ENCODE measurements at regions not wholly inside any gene's neighbourhood (a gene's known extent, or its start where the extent isn't known, plus 50 kb on each side); places are given as distances from the start of the nearest gene placed in this dataset.

DNA sequence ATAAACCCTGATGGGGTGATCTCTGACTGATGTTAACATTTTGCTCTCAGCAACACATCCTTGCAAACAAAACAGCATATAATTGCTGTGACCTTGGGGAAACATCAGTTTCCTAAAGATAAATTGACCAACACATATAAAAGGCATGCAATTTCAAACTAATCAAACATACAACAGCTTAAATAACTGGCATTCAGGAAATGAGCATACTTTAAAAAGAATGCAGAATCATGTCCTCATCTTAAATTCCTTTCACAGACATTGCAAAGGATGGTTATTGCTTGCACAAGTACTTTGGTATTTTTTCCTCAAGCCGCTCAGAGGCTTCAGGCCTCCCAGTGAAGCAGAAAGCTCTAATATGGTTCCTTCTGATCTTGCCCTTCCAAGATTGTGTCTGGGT lies 53.4 kb upstream of the RGS18 start:
- TF ChIP-seq POLR2A (IDR thresholded peaks at IDR 0.05; ENCODE audit: low read depth, low read length) (no peak), CBX5 (IDR thresholded peaks at IDR 0.05; ENCODE audit: low read depth) (no peak), RCOR1 (conservative IDR thresholded peaks at IDR 0.05; ENCODE audit: low read depth, low read length) (no peak), YY1 (IDR thresholded peaks at IDR 0.05; ENCODE audit: low read depth, low read length) (no peak), MTA2 (IDR thresholded peaks at IDR 0.05; ENCODE audit: low read depth) (no peak), SRF (IDR thresholded peaks at IDR 0.05; ENCODE audit: low read depth in 2 of 2, low read length in 2 of 2) (no peak), NFXL1 (IDR thresholded peaks at IDR 0.05; ENCODE audit: borderline replicate concordance) (no peak)
- TF ChIP-seq, protein P1, sequence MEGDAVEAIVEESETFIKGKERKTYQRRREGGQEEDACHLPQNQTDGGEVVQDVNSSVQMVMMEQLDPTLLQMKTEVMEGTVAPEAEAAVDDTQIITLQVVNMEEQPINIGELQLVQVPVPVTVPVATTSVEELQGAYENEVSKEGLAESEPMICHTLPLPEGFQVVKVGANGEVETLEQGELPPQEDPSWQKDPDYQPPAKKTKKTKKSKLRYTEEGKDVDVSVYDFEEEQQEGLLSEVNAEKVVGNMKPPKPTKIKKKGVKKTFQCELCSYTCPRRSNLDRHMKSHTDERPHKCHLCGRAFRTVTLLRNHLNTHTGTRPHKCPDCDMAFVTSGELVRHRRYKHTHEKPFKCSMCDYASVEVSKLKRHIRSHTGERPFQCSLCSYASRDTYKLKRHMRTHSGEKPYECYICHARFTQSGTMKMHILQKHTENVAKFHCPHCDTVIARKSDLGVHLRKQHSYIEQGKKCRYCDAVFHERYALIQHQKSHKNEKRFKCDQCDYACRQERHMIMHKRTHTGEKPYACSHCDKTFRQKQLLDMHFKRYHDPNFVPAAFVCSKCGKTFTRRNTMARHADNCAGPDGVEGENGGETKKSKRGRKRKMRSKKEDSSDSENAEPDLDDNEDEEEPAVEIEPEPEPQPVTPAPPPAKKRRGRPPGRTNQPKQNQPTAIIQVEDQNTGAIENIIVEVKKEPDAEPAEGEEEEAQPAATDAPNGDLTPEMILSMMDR (IDR thresholded peaks at IDR 0.05 in 2 of 3, conservative IDR thresholded peaks at IDR 0.05 in 1 of 3; ENCODE audit: control insufficient read depth in 2 of 3, extremely low read depth in 1 of 3, insufficient read depth in 1 of 3, low read depth in 3 of 3, low read length in 3 of 3): no peak
- TF ChIP-seq, protein P2, sequence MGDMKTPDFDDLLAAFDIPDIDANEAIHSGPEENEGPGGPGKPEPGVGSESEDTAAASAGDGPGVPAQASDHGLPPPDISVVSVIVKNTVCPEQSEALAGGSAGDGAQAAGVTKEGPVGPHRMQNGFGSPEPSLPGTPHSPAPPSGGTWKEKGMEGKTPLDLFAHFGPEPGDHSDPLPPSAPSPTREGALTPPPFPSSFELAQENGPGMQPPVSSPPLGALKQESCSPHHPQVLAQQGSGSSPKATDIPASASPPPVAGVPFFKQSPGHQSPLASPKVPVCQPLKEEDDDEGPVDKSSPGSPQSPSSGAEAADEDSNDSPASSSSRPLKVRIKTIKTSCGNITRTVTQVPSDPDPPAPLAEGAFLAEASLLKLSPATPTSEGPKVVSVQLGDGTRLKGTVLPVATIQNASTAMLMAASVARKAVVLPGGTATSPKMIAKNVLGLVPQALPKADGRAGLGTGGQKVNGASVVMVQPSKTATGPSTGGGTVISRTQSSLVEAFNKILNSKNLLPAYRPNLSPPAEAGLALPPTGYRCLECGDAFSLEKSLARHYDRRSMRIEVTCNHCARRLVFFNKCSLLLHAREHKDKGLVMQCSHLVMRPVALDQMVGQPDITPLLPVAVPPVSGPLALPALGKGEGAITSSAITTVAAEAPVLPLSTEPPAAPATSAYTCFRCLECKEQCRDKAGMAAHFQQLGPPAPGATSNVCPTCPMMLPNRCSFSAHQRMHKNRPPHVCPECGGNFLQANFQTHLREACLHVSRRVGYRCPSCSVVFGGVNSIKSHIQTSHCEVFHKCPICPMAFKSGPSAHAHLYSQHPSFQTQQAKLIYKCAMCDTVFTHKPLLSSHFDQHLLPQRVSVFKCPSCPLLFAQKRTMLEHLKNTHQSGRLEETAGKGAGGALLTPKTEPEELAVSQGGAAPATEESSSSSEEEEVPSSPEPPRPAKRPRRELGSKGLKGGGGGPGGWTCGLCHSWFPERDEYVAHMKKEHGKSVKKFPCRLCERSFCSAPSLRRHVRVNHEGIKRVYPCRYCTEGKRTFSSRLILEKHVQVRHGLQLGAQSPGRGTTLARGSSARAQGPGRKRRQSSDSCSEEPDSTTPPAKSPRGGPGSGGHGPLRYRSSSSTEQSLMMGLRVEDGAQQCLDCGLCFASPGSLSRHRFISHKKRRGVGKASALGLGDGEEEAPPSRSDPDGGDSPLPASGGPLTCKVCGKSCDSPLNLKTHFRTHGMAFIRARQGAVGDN (IDR thresholded peaks at IDR 0.05): no peak
- TF ChIP-seq, protein P3, sequence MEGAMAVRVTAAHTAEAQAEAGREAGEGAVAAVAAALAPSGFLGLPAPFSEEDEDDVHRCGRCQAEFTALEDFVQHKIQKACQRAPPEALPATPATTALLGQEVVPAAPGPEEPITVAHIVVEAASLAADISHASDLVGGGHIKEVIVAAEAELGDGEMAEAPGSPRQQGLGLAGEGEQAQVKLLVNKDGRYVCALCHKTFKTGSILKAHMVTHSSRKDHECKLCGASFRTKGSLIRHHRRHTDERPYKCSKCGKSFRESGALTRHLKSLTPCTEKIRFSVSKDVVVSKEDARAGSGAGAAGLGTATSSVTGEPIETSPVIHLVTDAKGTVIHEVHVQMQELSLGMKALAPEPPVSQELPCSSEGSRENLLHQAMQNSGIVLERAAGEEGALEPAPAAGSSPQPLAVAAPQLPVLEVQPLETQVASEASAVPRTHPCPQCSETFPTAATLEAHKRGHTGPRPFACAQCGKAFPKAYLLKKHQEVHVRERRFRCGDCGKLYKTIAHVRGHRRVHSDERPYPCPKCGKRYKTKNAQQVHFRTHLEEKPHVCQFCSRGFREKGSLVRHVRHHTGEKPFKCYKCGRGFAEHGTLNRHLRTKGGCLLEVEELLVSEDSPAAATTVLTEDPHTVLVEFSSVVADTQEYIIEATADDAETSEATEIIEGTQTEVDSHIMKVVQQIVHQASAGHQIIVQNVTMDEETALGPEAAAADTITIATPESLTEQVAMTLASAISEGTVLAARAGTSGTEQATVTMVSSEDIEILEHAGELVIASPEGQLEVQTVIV (IDR thresholded peaks at IDR 0.05; ENCODE audit: borderline replicate concordance, partially characterized antibody): no peak

All from GM12878 (cell line).